Activated T-cell treated with anti-CD3 and anti-CD28 coated beads, Interleukin-2, amount 50 U/mL, for 24 hours (primary cell): ENCODE measurements at regions not wholly inside any gene's neighbourhood (a gene's known extent, or its start where the extent isn't known, plus 50 kb on each side); places are given as distances from the start of the nearest gene placed in this dataset.

ENCODE experiments used
- DNase-seq: peaks from one replicate; pipeline ENCODE4 v3.0.0-alpha.2; 2020
- H3K27ac Mint-ChIP-seq: 2 replicates; pipeline ENCODE4 v1.8.0; 2020; ENCODE audit warnings: mild to moderate bottlenecking, mixed read lengths
- H3K27me3 Mint-ChIP-seq: 2 replicates; pipeline ENCODE4 v1.8.0; 2020; ENCODE audit warnings: mixed read lengths
- H3K36me3 Mint-ChIP-seq: 2 replicates; pipeline ENCODE4 v1.8.0; 2020; ENCODE audit warnings: low read depth, mixed read lengths
- H3K4me1 Mint-ChIP-seq: 2 replicates; pipeline ENCODE4 v1.8.0; 2020; ENCODE audit warnings: low read depth, mixed read lengths
- H3K4me3 Mint-ChIP-seq: 2 replicates; pipeline ENCODE4 v1.8.0; 2020; ENCODE audit warnings: mild to moderate bottlenecking, moderate library complexity, mixed read lengths
- H3K9me3 Mint-ChIP-seq: 2 replicates; pipeline ENCODE4 v1.8.0; 2020; ENCODE audit warnings: mixed read lengths

DNA sequence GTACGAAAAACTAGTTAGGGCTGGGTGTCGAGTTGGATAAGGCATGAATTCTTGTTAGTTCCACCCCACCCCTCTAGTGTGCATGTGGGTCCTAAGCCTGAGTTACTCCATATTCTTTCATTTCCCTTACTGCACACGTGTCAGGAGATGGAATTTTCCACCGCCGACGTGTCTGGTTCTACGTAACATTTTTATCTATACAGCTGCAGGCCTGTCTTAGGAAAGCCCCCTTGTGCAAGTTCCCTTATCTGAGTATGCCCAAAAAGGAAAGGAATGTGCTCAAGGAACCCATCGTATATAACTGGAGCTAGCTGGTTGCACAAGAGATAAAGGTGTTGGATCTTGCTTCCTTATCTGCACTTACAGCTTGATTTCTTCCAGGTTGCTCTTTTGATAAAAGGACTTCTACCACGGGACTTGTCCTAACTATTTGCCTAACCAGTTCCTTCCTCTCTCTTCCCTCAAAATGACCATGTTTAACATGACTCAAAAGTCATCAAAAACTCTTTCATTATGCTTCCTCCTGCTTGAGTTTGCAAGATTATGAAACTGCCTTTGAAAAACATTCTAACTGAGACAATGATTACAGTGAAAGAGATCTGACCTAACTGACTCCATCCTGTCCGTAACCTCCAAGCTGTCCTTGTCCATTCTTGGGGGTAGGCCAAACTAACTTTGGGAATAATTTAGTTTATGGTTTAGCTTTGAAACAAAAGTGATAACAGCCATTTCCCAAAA lies 181.4 kb downstream of the AKR1D1 start:
- H3K27ac Mint-ChIP-seq: no peak overlapping the region
- no peak for DNase-seq
- H3K9me3 Mint-ChIP-seq: peaks cover 2% of the 10 kb centered on the region
- peaks cover 3% of the 10 kb centered on the region for H3K27me3 Mint-ChIP-seq
- H3K4me3 Mint-ChIP-seq: no peak overlapping the region
- H3K36me3 Mint-ChIP-seq: no peaks in the 10 kb centered on the region
- peaks cover 10% of the 10 kb centered on the region for H3K4me1 Mint-ChIP-seq

GRCh38 chr7:138258197-138258559 lies 181.9 kb downstream of the AKR1D1 start:
- Mint-ChIP-seq H3K27me3 (peaks cover 3% of the 10 kb centered on the region), H3K4me3 (no peak overlapping the region), H3K9me3 (peaks cover 2% of the 10 kb centered on the region), H3K4me1 (peaks cover 10% of the 10 kb centered on the region), H3K27ac (no peak overlapping the region), H3K36me3 (no peaks in the 10 kb centered on the region)
- DNase-seq: no peak

DNA sequence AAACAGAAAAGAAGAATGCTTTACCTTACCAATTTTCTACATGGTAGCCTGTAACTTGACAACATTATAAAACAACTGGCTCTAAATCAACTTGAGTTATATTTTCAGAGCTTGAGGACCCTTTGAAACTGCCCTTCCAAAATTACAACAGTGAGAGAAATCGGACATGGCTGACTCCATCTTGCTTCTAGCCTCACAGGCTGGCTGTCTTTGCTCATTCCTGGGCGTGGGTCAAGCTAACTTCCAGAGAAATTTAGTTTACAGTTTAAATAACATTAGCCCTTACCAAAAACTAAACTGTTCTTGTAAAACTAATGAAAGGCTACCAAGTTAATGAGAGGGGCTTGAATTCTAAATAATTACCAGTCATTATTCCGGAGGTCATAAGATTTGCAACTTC lies 183.4 kb downstream of the AKR1D1 start:
- no peak for DNase-seq
- Mint-ChIP-seq H3K36me3 (no peaks in the 10 kb centered on the region), H3K27ac (no peak overlapping the region), H3K4me3 (no peak overlapping the region), H3K4me1 (peaks cover 10% of the 10 kb centered on the region), H3K27me3 (peaks cover 2% of the 10 kb centered on the region), H3K9me3 (peaks cover 2% of the 10 kb centered on the region)

DNA sequence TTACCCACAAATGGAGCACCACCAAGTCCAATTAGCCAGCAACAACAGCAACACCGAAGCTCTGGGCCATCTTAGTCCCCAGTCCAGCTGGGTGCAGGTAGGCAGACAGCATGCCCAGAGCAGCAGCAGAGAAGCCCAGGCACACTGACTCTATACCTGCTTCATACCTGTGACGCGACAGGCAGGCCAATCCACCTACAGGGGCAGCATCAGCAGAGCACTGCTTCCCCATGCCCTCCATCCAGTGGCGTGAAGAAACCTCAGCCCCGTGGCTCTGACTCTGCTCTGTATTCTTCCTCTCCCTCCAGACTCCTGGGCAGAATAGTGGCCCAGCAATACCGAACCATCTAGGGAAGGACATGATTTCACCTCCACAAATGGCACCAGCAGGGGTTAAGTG lies 191.7 kb downstream of the AKR1D1 start:
- peaks cover 11% of the 10 kb centered on the region for H3K27me3 Mint-ChIP-seq
- H3K9me3 Mint-ChIP-seq: no peaks in the 10 kb centered on the region
- H3K36me3 Mint-ChIP-seq: no peaks in the 10 kb centered on the region
- H3K27ac Mint-ChIP-seq: no peak overlapping the region
- no peak for DNase-seq
- no peak overlapping the region for H3K4me3 Mint-ChIP-seq
- H3K4me1 Mint-ChIP-seq: no peaks in the 10 kb centered on the region

- no peaks in the 10 kb centered on the region for H3K27me3 Mint-ChIP-seq
- H3K36me3 Mint-ChIP-seq: no peaks in the 10 kb centered on the region
- no peak overlapping the region for H3K4me3 Mint-ChIP-seq
- no peak for DNase-seq
- H3K9me3 Mint-ChIP-seq: no peaks in the 10 kb centered on the region
- no peak overlapping the region for H3K27ac Mint-ChIP-seq
- no peaks in the 10 kb centered on the region for H3K4me1 Mint-ChIP-seq
These were observed 183.2 kb upstream of the TRIM24 start for GRCh38 chr7:138276891-138277290.

DNA sequence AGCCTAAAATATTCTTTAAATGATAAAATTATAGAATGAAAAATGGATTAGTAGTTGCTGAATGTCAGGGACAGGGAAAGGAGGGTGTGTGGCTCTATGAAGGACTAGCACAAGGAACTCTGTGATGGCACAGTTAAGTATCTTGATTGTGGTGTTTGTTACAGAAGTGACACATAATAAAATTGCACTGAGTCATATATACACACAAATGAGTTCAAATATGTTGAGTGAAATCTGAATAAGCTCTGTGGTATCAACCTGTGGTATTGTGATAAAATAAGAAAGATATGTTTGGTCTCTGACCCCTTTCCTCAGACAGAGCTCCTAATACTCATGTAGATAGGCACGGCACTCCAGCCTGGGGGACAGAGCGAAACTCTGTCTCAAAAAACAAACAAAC lies 181.5 kb upstream of the TRIM24 start:
- Mint-ChIP-seq H3K4me1 (no peaks in the 10 kb centered on the region), H3K4me3 (no peak overlapping the region), H3K27me3 (peaks cover 7% of the 10 kb centered on the region), H3K27ac (no peak overlapping the region), H3K9me3 (no peaks in the 10 kb centered on the region), H3K36me3 (no peaks in the 10 kb centered on the region)
- DNase-seq: no peak

- Mint-ChIP-seq H3K4me1 (no peaks in the 10 kb centered on the region), H3K36me3 (no peaks in the 10 kb centered on the region), H3K27me3 (peaks cover 7% of the 10 kb centered on the region), H3K9me3 (no peaks in the 10 kb centered on the region), H3K4me3 (no peak overlapping the region), H3K27ac (no peak overlapping the region)
- DNase-seq: no peak
These were observed 177.1 kb upstream of the TRIM24 start for GRCh38 chr7:138282997-138283396.

DNA sequence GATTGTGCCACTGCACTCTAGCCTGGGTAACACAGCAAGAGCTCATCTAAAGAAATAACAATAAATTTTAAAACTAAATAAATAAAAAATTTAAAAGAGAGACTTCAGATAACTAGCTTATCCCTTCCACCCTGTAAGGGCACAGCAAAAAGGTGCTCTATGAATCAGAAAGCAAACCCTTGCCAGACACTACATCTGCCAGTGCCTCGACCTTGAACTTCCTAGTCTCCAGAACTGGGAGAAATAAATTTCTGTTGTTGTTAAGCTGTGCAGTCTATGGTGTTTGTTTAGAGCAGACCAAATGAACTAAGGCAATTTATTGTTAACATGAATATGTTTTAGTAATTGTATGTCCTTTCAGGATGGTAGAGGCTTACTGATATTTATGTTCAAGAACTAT lies 174.9 kb upstream of the TRIM24 start:
- Mint-ChIP-seq H3K4me3 (no peak overlapping the region), H3K36me3 (no peaks in the 10 kb centered on the region), H3K27ac (no peak overlapping the region), H3K9me3 (peaks cover 8% of the 10 kb centered on the region), H3K27me3 (peaks cover 7% of the 10 kb centered on the region), H3K4me1 (no peaks in the 10 kb centered on the region)
- DNase-seq: no peak

- peaks cover 8% of the 10 kb centered on the region for H3K9me3 Mint-ChIP-seq
- H3K27ac Mint-ChIP-seq: no peak overlapping the region
- H3K4me3 Mint-ChIP-seq: no peak overlapping the region
- peaks cover 7% of the 10 kb centered on the region for H3K27me3 Mint-ChIP-seq
- no peaks in the 10 kb centered on the region for H3K36me3 Mint-ChIP-seq
- DNase-seq: no peak
- H3K4me1 Mint-ChIP-seq: no peaks in the 10 kb centered on the region
These were observed 173.2 kb upstream of the TRIM24 start for GRCh38 chr7:138286846-138287245.

- no peak for DNase-seq
- Mint-ChIP-seq H3K4me3 (no peak overlapping the region), H3K36me3 (no peaks in the 10 kb centered on the region), H3K27ac (no peak overlapping the region), H3K27me3 (peaks cover 4% of the 10 kb centered on the region), H3K4me1 (no peaks in the 10 kb centered on the region), H3K9me3 (peaks cover 8% of the 10 kb centered on the region)
These were observed 172.5 kb upstream of the TRIM24 start for GRCh38 chr7:138287549-138287948.

- no peaks in the 10 kb centered on the region for H3K4me1 Mint-ChIP-seq
- no peaks in the 10 kb centered on the region for H3K36me3 Mint-ChIP-seq
- no peaks in the 10 kb centered on the region for H3K27me3 Mint-ChIP-seq
- H3K4me3 Mint-ChIP-seq: no peak overlapping the region
- no peak overlapping the region for H3K27ac Mint-ChIP-seq
- H3K9me3 Mint-ChIP-seq: peaks cover 8% of the 10 kb centered on the region
- no peak for DNase-seq
These were observed 171.0 kb upstream of the TRIM24 start for GRCh38 chr7:138289082-138289481.

DNA sequence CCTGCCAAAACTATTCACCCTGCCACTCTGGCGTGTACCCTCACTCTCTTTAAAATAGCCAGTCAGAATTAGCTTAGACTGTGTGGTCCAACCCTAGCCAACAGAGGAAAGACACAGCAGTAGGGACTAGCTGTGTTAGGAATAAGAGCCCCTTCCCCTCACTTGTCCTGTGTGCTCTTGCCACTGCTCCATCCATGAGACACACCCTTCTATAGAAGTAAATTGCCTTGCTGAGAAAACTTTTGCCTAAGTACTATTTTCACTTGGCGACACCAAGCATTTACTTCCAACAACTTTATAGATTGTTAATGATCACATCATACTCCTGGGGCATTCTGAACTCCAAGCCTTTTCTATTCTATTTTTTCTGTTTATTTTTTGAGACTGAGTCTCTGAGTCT lies 170.2 kb upstream of the TRIM24 start:
- Mint-ChIP-seq H3K9me3 (peaks cover 8% of the 10 kb centered on the region), H3K27me3 (no peaks in the 10 kb centered on the region), H3K36me3 (no peaks in the 10 kb centered on the region), H3K4me3 (no peak overlapping the region), H3K27ac (no peak overlapping the region), H3K4me1 (no peaks in the 10 kb centered on the region)
- DNase-seq: no peak

DNA sequence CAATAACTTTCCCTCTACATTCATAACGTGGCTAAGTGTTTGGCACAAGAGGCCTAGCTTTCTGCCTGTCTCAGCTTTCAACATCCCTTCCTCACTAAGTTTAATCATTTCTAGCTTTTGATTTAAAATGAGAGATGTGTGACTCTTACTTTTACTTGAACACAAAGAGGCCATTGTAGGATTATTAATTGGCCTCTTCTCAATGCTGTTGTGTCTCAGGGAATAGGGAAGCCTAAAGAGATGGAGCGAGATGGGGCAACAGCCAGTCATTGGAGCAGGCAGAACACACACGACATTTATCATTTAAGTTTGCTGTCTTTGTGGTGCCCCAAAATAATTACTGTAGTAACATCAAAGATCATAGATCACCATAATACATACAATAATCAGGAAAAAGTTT lies 167.1 kb upstream of the TRIM24 start:
- Mint-ChIP-seq H3K27me3 (no peaks in the 10 kb centered on the region), H3K27ac (no peak overlapping the region), H3K4me1 (no peaks in the 10 kb centered on the region), H3K4me3 (no peak overlapping the region), H3K36me3 (no peaks in the 10 kb centered on the region), H3K9me3 (peaks cover 8% of the 10 kb centered on the region)
- no peak for DNase-seq

DNA sequence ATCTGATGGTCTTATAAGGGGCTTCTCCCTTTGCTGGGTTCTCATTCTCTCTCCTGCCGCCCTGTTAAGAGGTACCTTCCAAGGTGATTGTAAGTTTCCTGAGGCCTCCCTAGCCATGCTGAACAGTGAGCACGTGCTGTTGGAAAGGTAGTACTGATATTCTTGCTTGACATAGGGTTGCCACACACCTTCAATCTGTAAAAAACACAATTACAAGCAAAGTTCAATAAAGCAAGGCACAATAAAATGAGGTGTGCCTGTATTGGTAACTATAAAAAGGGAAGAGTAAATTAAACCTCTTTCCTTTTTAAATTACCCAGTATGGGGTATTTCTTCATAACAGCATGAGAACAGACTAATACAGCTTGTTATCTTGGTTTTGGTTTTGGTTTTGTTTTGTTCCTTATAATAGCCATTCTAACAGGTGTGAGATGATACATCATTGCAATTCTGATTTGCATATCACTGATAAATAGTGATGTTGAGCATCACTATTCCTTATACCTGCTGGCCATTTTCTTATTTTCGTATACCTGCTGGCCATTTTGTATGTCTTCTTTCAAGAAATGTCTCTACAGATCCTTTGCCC lies 164.9 kb upstream of the TRIM24 start:
- Mint-ChIP-seq H3K36me3 (no peaks in the 10 kb centered on the region), H3K4me3 (no peak overlapping the region), H3K9me3 (no peaks in the 10 kb centered on the region), H3K27me3 (no peaks in the 10 kb centered on the region), H3K4me1 (no peaks in the 10 kb centered on the region), H3K27ac (no peak overlapping the region)
- DNase-seq: no peak

- no peaks in the 10 kb centered on the region for H3K9me3 Mint-ChIP-seq
- H3K36me3 Mint-ChIP-seq: no peaks in the 10 kb centered on the region
- no peak overlapping the region for H3K4me3 Mint-ChIP-seq
- no peak for DNase-seq
- no peak overlapping the region for H3K27ac Mint-ChIP-seq
- no peaks in the 10 kb centered on the region for H3K27me3 Mint-ChIP-seq
- no peaks in the 10 kb centered on the region for H3K4me1 Mint-ChIP-seq
These were observed 162.5 kb upstream of the TRIM24 start for GRCh38 chr7:138297526-138297925.

DNA sequence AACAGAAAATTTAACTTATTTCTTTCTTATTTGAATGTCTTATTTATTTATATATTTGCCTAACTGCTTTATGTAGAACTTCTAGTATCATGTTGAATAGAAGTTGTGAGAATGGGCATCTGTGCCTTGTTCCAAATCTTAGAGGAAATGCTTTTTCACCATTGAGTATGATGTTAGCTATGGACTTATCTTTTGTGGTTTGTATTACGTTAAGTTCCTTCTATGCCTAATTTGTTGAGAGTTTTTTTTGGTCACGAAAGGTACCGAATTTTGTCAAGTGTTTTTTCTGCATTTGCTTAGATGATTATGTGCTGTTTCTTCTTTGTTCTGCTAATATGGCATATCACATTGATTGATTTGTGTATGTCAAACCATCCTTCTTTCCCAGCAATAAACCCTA lies 161.0 kb upstream of the TRIM24 start:
- Mint-ChIP-seq H3K4me1 (no peaks in the 10 kb centered on the region), H3K27ac (no peak overlapping the region), H3K9me3 (no peaks in the 10 kb centered on the region), H3K36me3 (no peaks in the 10 kb centered on the region), H3K4me3 (no peak overlapping the region), H3K27me3 (no peaks in the 10 kb centered on the region)
- no peak for DNase-seq
